ENCODE measurements at regions not wholly inside any gene's neighbourhood (a gene's known extent, or its start where the extent isn't known, plus 50 kb on each side); places are given as distances from the start of the nearest gene placed in this dataset.
"Not testable (repeated sequence)": the region's sequence is repeated elsewhere in the genome, so short reads cannot be mapped to it uniquely, and the experiment has no call there.

- intact Hi-C loops (cut with micrococcal nuclease); H3K36me3 Mint-ChIP-seq (ENCODE audit: insufficient read depth, unreplicated experiment); H3K9me3 Mint-ChIP-seq (ENCODE audit: unreplicated experiment); H3K27ac Mint-ChIP-seq (ENCODE audit: low read depth, unreplicated experiment); DNase-seq (ENCODE audit: unreplicated experiment); POLR2A ChIA-PET; H3K4me3 Mint-ChIP-seq (ENCODE audit: unreplicated experiment); H3K4me1 Mint-ChIP-seq (ENCODE audit: insufficient read depth, unreplicated experiment); BruUV-seq (replicated peaks); H3K27me3 Mint-ChIP-seq (ENCODE audit: insufficient read depth, unreplicated experiment); CTCF ChIA-PET: not testable (repeated sequence)
Measured at GRCh38 chr6:142998739-142999138, 53.8 kb upstream of the HIVEP2 start.

- no peak overlapping the region for H3K4me3 Mint-ChIP-seq (ENCODE audit: unreplicated experiment)
- ChIA-PET CTCF (no interaction called here), POLR2A (interaction anchor here (0.6 kb wide), 1 partner anchor 13 kb away, joined by 3 read pairs; no protein-coding TSS in a partner anchor)
- no peaks in the 10 kb centered on the region for H3K4me1 Mint-ChIP-seq (ENCODE audit: insufficient read depth, unreplicated experiment)
- H3K27me3 Mint-ChIP-seq (ENCODE audit: insufficient read depth, unreplicated experiment) = no peaks in the 10 kb centered on the region
- BruUV-seq (replicated peaks) = no TSS peak
- no peak for DNase-seq (ENCODE audit: unreplicated experiment)
- H3K36me3 Mint-ChIP-seq (ENCODE audit: insufficient read depth, unreplicated experiment) = no peaks in the 10 kb centered on the region
- no peak overlapping the region for H3K27ac Mint-ChIP-seq (ENCODE audit: low read depth, unreplicated experiment)
- intact Hi-C loops (cut with micrococcal nuclease) = no loop called here
- TF ChIP-seq, protein P1, sequence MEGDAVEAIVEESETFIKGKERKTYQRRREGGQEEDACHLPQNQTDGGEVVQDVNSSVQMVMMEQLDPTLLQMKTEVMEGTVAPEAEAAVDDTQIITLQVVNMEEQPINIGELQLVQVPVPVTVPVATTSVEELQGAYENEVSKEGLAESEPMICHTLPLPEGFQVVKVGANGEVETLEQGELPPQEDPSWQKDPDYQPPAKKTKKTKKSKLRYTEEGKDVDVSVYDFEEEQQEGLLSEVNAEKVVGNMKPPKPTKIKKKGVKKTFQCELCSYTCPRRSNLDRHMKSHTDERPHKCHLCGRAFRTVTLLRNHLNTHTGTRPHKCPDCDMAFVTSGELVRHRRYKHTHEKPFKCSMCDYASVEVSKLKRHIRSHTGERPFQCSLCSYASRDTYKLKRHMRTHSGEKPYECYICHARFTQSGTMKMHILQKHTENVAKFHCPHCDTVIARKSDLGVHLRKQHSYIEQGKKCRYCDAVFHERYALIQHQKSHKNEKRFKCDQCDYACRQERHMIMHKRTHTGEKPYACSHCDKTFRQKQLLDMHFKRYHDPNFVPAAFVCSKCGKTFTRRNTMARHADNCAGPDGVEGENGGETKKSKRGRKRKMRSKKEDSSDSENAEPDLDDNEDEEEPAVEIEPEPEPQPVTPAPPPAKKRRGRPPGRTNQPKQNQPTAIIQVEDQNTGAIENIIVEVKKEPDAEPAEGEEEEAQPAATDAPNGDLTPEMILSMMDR (IDR thresholded peaks at IDR 0.05; ENCODE audit: unreplicated experiment) = no peak
- H3K9me3 Mint-ChIP-seq (ENCODE audit: unreplicated experiment) = no peaks in the 10 kb centered on the region
Measured at GRCh38 chr6:143000811-143001210, 55.8 kb upstream of the HIVEP2 start.

- Mint-ChIP-seq H3K4me3 (ENCODE audit: unreplicated experiment) (no peak overlapping the region), H3K9me3 (ENCODE audit: unreplicated experiment) (peaks cover 7% of the 10 kb centered on the region), H3K36me3 (ENCODE audit: insufficient read depth, unreplicated experiment) (no peaks in the 10 kb centered on the region), H3K27ac (ENCODE audit: low read depth, unreplicated experiment) (no peak overlapping the region), H3K4me1 (ENCODE audit: insufficient read depth, unreplicated experiment) (no peaks in the 10 kb centered on the region), H3K27me3 (ENCODE audit: insufficient read depth, unreplicated experiment) (no peaks in the 10 kb centered on the region)
- intact Hi-C loops (cut with micrococcal nuclease) = no loop called here
- BruUV-seq (replicated peaks) = no TSS peak
- CTCF ChIA-PET = no interaction called here
- TF ChIP-seq, protein P1 (IDR thresholded peaks at IDR 0.05; ENCODE audit: unreplicated experiment) = no peak
- POLR2A ChIA-PET = no interaction called here
- no peak for DNase-seq (ENCODE audit: unreplicated experiment)
Measured at GRCh38 chr6:143002686-143003085, 57.7 kb upstream of the HIVEP2 start.

GRCh38 chr6:143003676-143004075 is 57.0 kb upstream of the AIG1 start:
- TF ChIP-seq, protein P1 (IDR thresholded peaks at IDR 0.05; ENCODE audit: unreplicated experiment) = no peak
- intact Hi-C loops (cut with micrococcal nuclease) = no loop called here
- H3K27ac Mint-ChIP-seq (ENCODE audit: low read depth, unreplicated experiment) = no peak overlapping the region
- no peak for DNase-seq (ENCODE audit: unreplicated experiment)
- H3K4me3 Mint-ChIP-seq (ENCODE audit: unreplicated experiment) = no peak overlapping the region
- CTCF ChIA-PET = no interaction called here
- POLR2A ChIA-PET = no interaction called here
- no peaks in the 10 kb centered on the region for H3K4me1 Mint-ChIP-seq (ENCODE audit: insufficient read depth, unreplicated experiment)
- H3K36me3 Mint-ChIP-seq (ENCODE audit: insufficient read depth, unreplicated experiment) = no peaks in the 10 kb centered on the region
- H3K9me3 Mint-ChIP-seq (ENCODE audit: unreplicated experiment) = peaks cover 7% of the 10 kb centered on the region
- BruUV-seq (replicated peaks) = no TSS peak
- no peaks in the 10 kb centered on the region for H3K27me3 Mint-ChIP-seq (ENCODE audit: insufficient read depth, unreplicated experiment)

GRCh38 chr6:143005816-143006215 is 54.9 kb upstream of the AIG1 start:
- H3K27me3 Mint-ChIP-seq (ENCODE audit: insufficient read depth, unreplicated experiment) = no peaks in the 10 kb centered on the region
- no peak for DNase-seq (ENCODE audit: unreplicated experiment)
- H3K36me3 Mint-ChIP-seq (ENCODE audit: insufficient read depth, unreplicated experiment) = no peaks in the 10 kb centered on the region
- H3K4me3 Mint-ChIP-seq (ENCODE audit: unreplicated experiment) = no peak overlapping the region
- H3K4me1 Mint-ChIP-seq (ENCODE audit: insufficient read depth, unreplicated experiment) = no peaks in the 10 kb centered on the region
- peaks cover 7% of the 10 kb centered on the region for H3K9me3 Mint-ChIP-seq (ENCODE audit: unreplicated experiment)
- H3K27ac Mint-ChIP-seq (ENCODE audit: low read depth, unreplicated experiment) = no peak overlapping the region
- BruUV-seq (replicated peaks) = no TSS peak
- CTCF ChIA-PET = no interaction called here
- TF ChIP-seq, protein P1 (IDR thresholded peaks at IDR 0.05; ENCODE audit: unreplicated experiment) = no peak
- POLR2A ChIA-PET = no interaction called here
- intact Hi-C loops (cut with micrococcal nuclease) = no loop called here
